ENCODE measurements at regions not wholly inside any gene's neighbourhood (a gene's known extent, or its start where the extent isn't known, plus 50 kb on each side); places are given as distances from the start of the nearest gene placed in this dataset.
"Not testable (repeated sequence)": the region's sequence is repeated elsewhere in the genome, so short reads cannot be mapped to it uniquely, and the experiment has no call there.

DNA sequence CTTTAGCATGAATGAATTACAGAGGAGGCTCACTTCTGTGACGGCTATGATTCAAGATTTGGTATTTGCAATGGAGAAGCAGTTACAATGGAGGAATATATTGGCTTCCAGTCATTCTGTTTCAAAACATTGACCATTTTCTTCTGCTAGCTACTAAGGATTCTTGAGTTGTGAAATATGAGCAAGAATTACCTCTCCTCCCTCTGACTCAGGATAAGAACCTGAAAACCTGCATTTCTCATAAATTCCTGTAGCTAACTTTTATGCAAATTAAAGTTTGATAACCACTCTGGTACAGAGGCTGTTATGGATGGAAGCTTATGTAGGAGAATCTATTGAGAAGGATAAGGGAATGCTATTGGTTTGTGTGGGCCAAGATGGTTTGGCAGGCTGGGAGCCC is 84.1 kb upstream of the MYRIP start:
- ChIA-PET POLR2A (no interaction called here), CTCF (interaction anchor here (1.3 to 2.7 kb wide), 2 partner anchors 20 to 455 kb away, joined by 3 to 32 read pairs; no protein-coding TSS in a partner anchor)

DNA sequence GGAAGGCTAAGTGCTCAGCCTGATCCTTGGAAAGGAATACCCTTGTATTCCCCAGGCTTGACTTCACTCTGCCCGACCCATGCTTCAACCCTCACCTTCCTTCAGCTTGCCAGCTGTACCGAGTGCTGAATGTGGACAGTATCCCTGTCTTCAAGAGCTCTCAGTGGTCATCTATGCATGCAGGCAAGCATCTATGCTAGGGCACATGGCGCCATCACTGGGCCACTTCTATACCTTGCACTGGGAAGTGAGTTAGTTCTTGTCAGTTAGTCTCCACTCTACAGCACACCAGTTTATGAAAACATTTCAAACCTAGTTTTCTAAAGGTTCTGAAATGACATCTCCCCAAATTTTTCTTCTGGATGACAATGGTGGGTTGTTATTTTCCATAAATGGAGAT is 82.0 kb upstream of the MYRIP start:
- TF ChIP-seq, protein P1, sequence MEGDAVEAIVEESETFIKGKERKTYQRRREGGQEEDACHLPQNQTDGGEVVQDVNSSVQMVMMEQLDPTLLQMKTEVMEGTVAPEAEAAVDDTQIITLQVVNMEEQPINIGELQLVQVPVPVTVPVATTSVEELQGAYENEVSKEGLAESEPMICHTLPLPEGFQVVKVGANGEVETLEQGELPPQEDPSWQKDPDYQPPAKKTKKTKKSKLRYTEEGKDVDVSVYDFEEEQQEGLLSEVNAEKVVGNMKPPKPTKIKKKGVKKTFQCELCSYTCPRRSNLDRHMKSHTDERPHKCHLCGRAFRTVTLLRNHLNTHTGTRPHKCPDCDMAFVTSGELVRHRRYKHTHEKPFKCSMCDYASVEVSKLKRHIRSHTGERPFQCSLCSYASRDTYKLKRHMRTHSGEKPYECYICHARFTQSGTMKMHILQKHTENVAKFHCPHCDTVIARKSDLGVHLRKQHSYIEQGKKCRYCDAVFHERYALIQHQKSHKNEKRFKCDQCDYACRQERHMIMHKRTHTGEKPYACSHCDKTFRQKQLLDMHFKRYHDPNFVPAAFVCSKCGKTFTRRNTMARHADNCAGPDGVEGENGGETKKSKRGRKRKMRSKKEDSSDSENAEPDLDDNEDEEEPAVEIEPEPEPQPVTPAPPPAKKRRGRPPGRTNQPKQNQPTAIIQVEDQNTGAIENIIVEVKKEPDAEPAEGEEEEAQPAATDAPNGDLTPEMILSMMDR (IDR thresholded peaks at IDR 0.05; ENCODE audit: insufficient read depth, low read length, missing control alignments): no peak
- DNase-seq (ENCODE audit: low read depth, low spot score): no peak
- POLR2A ChIA-PET: no interaction called here
- H3K4me3 ChIP-seq (ENCODE audit: low read depth, low read length): no peak overlapping the region
- CTCF ChIA-PET: interaction anchor here (1.8 kb wide), 1 partner anchor 454 kb away, joined by 6 read pairs; no protein-coding TSS in a partner anchor

More for the DNA sequence above, 84.1 kb upstream of the MYRIP start:
- no peak overlapping the region for H3K4me3 ChIP-seq (ENCODE audit: low read depth, low read length)
- no peak for DNase-seq (ENCODE audit: low read depth, low spot score)
- TF ChIP-seq, protein P1 (IDR thresholded peaks at IDR 0.05; ENCODE audit: insufficient read depth, low read length, missing control alignments): no peak

DNA sequence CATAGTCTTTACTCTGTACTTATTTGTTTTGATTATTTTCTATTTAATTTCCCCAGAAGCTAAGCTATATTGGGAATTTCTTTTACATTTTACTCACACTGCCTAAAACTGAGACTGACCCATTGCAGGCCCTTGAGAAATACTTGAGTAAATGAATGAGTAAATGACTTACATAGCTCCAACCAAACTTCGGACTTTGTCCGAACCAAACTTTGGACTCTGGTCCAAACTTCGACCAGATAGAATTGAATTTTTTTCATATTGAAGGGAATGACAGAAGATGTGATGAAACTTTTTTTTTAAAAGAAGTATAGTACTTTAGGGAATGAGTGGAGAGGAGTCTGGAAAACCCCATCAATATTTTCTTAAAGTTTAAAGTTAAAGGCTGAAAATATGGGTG is 75.6 kb upstream of the MYRIP start:
- ChIA-PET POLR2A (no interaction called here), CTCF (interaction anchor here (1.2 to 1.4 kb wide), 2 partner anchors 27 to 445 kb away, joined by 3 to 5 read pairs; no protein-coding TSS in a partner anchor)
- DNase-seq (ENCODE audit: low read depth, low spot score): no peak

DNA sequence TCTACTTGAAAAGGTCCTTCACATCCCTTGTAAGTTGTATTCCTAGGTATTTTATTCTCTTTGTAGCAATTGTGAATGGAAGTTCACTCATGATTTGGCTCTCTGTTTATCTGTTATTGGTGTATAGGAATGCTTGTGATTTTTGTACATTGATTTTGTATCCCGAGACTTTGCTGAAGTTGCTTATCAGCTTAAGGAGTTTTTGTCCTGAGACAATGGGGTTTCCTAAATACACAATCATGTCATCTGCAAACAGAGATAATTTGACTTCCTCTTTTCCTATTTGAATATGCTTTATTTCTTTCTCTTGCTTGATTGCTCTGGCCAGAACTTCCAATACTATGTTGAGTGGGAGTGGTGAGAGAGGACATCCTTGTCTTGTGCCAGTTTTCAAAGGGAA is 69.8 kb upstream of the MYRIP start:
- CTCF ChIA-PET: interaction anchor here (0.8 kb wide), 1 partner anchor 1531 kb away, joined by 3 read pairs; no protein-coding TSS in a partner anchor
- DNase-seq (ENCODE audit: low read depth, low spot score); POLR2A ChIA-PET; H3K4me3 ChIP-seq (ENCODE audit: low read depth, low read length): not testable (repeated sequence)

More for the DNA sequence above, 75.6 kb upstream of the MYRIP start:
- TF ChIP-seq, protein P1 (IDR thresholded peaks at IDR 0.05; ENCODE audit: insufficient read depth, low read length, missing control alignments): no peak
- no peak overlapping the region for H3K4me3 ChIP-seq (ENCODE audit: low read depth, low read length)

DNA sequence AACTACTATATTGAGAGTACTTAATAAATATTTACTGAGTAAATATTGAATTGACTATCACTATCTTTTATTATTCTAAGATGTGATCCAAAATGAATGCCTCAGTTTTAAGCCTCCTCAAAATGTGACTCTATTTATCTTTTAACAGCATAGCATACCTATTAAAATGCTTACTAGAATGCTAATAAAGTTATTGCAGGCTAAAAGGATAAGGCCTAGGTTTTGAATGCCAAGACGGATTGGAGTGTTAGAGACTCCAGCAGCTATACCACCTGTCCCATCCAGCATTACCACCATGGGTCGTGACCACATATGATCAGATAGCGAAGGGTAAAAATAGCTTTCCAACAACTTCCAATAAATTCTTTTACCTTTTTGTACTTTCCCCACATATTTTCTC is 64.7 kb upstream of the MYRIP start:
- POLR2A ChIA-PET: no interaction called here
- CTCF ChIA-PET: interaction anchor here (0.8 kb wide), 1 partner anchor 9 kb away, joined by 3 read pairs; no protein-coding TSS in a partner anchor
- no peak overlapping the region for H3K4me3 ChIP-seq (ENCODE audit: low read depth, low read length)
- TF ChIP-seq, protein P1 (IDR thresholded peaks at IDR 0.05; ENCODE audit: insufficient read depth, low read length, missing control alignments): no peak
- no peak for DNase-seq (ENCODE audit: low read depth, low spot score)

DNA sequence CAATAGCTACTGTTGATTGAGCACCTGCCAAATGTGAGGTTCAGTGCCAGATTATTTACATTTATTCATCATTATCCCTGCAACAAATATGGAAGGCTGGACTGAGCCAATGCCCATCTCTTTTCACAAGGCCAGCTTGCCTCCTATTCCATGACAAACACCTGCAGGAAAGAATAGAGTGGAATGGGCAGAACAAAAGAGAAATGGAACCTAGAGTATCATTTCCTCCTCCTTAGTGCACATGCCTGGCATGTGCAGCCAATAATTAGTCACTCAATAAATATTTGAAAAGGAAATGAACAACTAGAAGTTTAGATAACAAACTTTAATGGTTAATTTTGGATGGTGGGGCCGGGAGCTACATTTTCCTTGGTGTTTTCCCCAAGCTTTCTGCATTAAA is 61.4 kb upstream of the MYRIP start:
- TF ChIP-seq, protein P1 (IDR thresholded peaks at IDR 0.05; ENCODE audit: insufficient read depth, low read length, missing control alignments): no peak
- DNase-seq (ENCODE audit: low read depth, low spot score): no peak
- H3K4me3 ChIP-seq (ENCODE audit: low read depth, low read length): no peak overlapping the region
- CTCF ChIA-PET: no interaction called here
- POLR2A ChIA-PET: no interaction called here

DNA sequence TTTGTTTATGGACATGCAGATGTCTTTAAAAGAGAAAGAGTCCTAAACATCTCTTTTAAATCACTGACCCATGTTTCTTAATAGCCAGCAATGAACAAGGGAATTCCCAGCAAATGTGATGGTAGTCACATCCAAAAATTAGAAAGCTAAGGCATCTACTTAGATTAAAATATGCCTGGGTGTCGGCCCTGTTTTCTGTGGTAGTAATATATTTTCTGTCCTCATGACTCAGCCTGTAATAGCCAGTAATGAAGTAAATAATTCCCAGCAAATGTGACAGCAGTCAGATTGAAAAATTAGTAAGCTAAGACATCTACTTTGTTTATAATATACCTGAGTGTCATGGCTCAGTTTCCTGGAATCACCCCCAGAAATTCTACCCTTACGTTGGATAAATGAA is 60.6 kb upstream of the MYRIP start:
- CTCF ChIA-PET: interaction anchor here (0.5 kb wide), 1 partner anchor 63 kb away, joined by 3 read pairs; no protein-coding TSS in a partner anchor
- TF ChIP-seq, protein P1 (IDR thresholded peaks at IDR 0.05; ENCODE audit: insufficient read depth, low read length, missing control alignments): no peak
- no peak overlapping the region for H3K4me3 ChIP-seq (ENCODE audit: low read depth, low read length)
- no peak for DNase-seq (ENCODE audit: low read depth, low spot score)
- POLR2A ChIA-PET: no interaction called here

All from AG04449 (cell line).